A673 (cell line): ENCODE measurements at regions not wholly inside any gene's neighbourhood (a gene's known extent, or its start where the extent isn't known, plus 50 kb on each side); places are given as distances from the start of the nearest gene placed in this dataset.

Source experiments
- BruUV-seq: library from RNA; stranded (reverse); fragments of 400-500 nt; replicated peaks from 2 replicates; lab custom pipeline; 2021; lab: Mats Ljungman, UMichigan
- CTCF ChIA-PET: fragments of 300-600 bp; sonication (Branson Sonifier 250); formaldehyde crosslinking; loops from one replicate; lab custom pipeline; 2022; ENCODE audit warnings: antibody characterized with exemption; lab: Charles Lee
- POLR2A ChIA-PET: fragments of 300-600 bp; sonication (Branson Sonifier 250); formaldehyde crosslinking; loops from one replicate; lab custom pipeline; 2022; ENCODE audit warnings: antibody characterized with exemption; ENCODE audit not compliant: low non-redundant PET; lab: Charles Lee
- DNase-seq: peaks from one replicate; pipeline ENCODE4 v3.0.0-alpha.2; 2015; ENCODE audit warnings: low spot score
- H3K27ac ChIP-seq: fragments of 200-600 bp; sonication (generic); 2 replicates; pipeline ENCODE4 v1.5.1; 2016; ENCODE audit warnings: mixed run types, low read depth, mild to moderate bottlenecking, mixed read lengths, antibody characterized with exemption, low read length; ENCODE audit not compliant: poor library complexity, severe bottlenecking
- H3K27me3 ChIP-seq: fragments of 200-600 bp; sonication (generic); replicated peaks from 2 replicates; pipeline ENCODE4 v1.6.1; 2017; ENCODE audit warnings: mixed run types, low read depth, mild to moderate bottlenecking, mixed read lengths, antibody characterized with exemption, low read length; ENCODE audit not compliant: insufficient read depth, poor library complexity
- H3K36me3 ChIP-seq: fragments of 200-600 bp; sonication (generic); 2 replicates; pipeline ENCODE4 v1.6.1; 2016; ENCODE audit warnings: mixed run types, mild to moderate bottlenecking, mixed read lengths, antibody characterized with exemption, low read length; ENCODE audit not compliant: insufficient read depth, poor library complexity, severe bottlenecking
- H3K4me1 ChIP-seq: fragments of 200-600 bp; sonication (generic); 2 replicates; pipeline ENCODE4 v1.6.1; 2017; ENCODE audit warnings: mixed run types, mild to moderate bottlenecking, mixed read lengths, antibody characterized with exemption, low read length; ENCODE audit not compliant: insufficient read depth, poor library complexity, severe bottlenecking
- H3K4me3 ChIP-seq: fragments of 200-600 bp; sonication (generic); 2 replicates; pipeline ENCODE4 v1.5.1; 2016; ENCODE audit warnings: low read depth, mixed run types, mild to moderate bottlenecking, mixed read lengths, low read length; ENCODE audit not compliant: poor library complexity, severe bottlenecking
- H3K9me3 ChIP-seq: fragments of 200-600 bp; sonication (generic); 2 replicates; pipeline ENCODE4 v1.6.1; 2016; ENCODE audit warnings: mixed run types, low read depth, mild to moderate bottlenecking, mixed read lengths, antibody characterized with exemption, low read length; ENCODE audit not compliant: poor library complexity, severe bottlenecking
- EZH2 ChIP-seq: fragments of 200-600 bp; sonication (generic); IDR thresholded peaks from 2 replicates; pipeline ENCODE4 v1.6.1; 2017; ENCODE audit warnings: borderline replicate concordance, low read depth, mild to moderate bottlenecking, mixed read lengths, antibody characterized with exemption, low read length; ENCODE audit not compliant: poor library complexity, severe bottlenecking
- intact Hi-C: fragments of 100-400 bp; cut with micrococcal nuclease; formaldehyde crosslinking; loops from one replicate; pipeline ENCODE4 v1.10.0; 2022; ENCODE audit not compliant: unreplicated experiment
- TF ChIP-seq, protein P1 (sequence below): fragments of 300-800, 200-600 bp; sonication (generic); conservative IDR thresholded peaks from 2 replicates; pipeline ENCODE4 v1.5.1; 2017; ENCODE audit warnings: low read depth, mild to moderate bottlenecking, antibody characterized with exemption, low read length, moderate library complexity, mixed read lengths

DNA sequence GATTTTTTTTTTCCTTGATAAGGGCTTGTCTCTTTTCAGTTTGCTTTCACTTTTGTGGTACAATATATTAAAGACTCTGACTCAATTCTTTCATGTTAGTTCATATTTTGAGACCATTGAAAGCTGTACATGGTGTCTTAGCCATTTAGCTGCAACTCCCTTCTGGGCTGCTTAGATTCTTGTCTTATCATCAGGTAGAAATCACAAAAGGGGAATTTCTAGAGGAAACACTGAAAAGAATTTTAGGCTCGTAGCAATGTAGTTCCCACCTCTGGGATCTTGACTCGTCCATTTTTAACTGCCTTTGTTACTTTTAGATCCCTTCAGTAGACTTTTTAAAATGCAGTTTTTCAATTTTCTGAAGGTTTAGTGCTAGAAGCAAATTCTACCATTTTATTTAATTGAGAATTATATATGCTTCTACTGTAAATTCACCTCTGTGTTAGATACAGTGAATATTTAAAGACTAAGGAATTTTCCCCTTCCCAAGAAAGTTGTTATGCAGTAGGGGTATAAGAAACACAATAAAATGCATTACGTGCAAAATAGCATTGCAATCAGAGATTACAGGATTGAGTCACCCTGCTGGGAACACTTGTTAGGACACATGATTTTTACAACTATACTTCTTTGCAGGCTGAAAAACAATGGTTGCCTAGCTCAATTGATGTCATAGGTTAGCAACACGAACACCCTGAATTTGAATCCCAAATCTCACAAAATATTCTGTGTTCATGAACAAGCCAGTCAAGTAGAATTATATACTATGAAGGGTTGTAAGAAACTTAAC, 772.7 kb downstream of the PDCD6IP start:
- POLR2A ChIA-PET, result no interaction called here
- Histone ChIP-seq H3K4me3 (no peak overlapping the region), H3K9me3 (no peaks in the 10 kb centered on the region), H3K4me1 (peaks cover 9% of the 10 kb centered on the region), H3K27ac (no peak overlapping the region), H3K27me3 (no peaks in the 10 kb centered on the region), H3K36me3 (no peaks in the 10 kb centered on the region)
- intact Hi-C loops, result no loop called here
- DNase-seq, result peak; percentile 46
- no TSS peak for BruUV-seq
- TF ChIP-seq, protein P1, sequence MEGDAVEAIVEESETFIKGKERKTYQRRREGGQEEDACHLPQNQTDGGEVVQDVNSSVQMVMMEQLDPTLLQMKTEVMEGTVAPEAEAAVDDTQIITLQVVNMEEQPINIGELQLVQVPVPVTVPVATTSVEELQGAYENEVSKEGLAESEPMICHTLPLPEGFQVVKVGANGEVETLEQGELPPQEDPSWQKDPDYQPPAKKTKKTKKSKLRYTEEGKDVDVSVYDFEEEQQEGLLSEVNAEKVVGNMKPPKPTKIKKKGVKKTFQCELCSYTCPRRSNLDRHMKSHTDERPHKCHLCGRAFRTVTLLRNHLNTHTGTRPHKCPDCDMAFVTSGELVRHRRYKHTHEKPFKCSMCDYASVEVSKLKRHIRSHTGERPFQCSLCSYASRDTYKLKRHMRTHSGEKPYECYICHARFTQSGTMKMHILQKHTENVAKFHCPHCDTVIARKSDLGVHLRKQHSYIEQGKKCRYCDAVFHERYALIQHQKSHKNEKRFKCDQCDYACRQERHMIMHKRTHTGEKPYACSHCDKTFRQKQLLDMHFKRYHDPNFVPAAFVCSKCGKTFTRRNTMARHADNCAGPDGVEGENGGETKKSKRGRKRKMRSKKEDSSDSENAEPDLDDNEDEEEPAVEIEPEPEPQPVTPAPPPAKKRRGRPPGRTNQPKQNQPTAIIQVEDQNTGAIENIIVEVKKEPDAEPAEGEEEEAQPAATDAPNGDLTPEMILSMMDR, result no peak
- TF ChIP-seq EZH2, result no peak
- CTCF ChIA-PET, result no interaction called here

DNA sequence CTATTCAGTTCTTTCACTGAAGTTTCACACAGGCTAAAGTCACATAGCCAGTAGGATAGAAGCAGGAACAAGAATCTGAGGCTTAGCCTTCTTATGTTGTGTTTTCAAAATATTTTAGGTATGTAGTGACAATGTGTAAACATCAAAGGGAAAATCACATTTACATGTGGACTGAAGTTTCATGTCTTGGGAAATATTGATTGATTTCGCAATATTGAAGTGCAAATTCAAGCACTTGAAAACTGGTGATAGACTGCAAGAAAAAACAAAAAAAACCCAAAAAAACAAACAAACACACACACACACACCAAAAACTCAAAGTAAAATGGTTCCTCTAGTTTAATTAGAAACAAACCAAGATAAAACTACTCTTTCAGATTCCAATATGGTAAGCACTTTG, 773.3 kb downstream of the PDCD6IP start:
- BruUV-seq, result no TSS peak
- POLR2A ChIA-PET, result no interaction called here
- DNase-seq, result no peak
- no peaks in the 10 kb centered on the region for H3K27me3 ChIP-seq
- H3K9me3 ChIP-seq, result no peaks in the 10 kb centered on the region
- CTCF ChIA-PET, result no interaction called here
- H3K27ac ChIP-seq, result no peak overlapping the region
- intact Hi-C loops, result no loop called here
- no peak for TF ChIP-seq EZH2
- TF ChIP-seq, protein P1, result no peak
- H3K4me1 ChIP-seq, result peaks cover 9% of the 10 kb centered on the region
- no peak overlapping the region for H3K4me3 ChIP-seq
- H3K36me3 ChIP-seq, result no peaks in the 10 kb centered on the region

DNA sequence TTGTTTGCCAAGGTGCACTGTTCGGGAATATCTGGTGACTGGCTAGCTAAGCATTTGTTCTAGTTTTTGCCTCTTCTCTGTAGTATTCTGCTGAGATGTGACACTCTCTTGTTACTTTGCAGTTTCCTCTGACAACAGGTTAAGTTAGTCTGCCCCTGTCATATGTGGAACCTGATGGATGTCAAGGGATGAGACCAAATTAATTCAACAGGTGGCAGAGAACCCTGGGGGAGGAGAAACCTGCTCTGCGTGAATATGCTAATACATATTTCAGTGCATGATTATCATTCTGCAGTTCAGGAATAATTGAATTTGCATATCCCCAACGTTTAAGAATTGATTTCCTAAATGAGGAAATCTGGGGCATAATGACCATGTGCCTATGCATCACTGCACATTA, 777.3 kb downstream of the PDCD6IP start:
- intact Hi-C loops, result no loop called here
- Histone ChIP-seq H3K27me3 (no peaks in the 10 kb centered on the region), H3K9me3 (no peaks in the 10 kb centered on the region), H3K4me3 (no peak overlapping the region), H3K36me3 (no peaks in the 10 kb centered on the region), H3K4me1 (peaks cover 9% of the 10 kb centered on the region), H3K27ac (no peak overlapping the region)
- no peak for TF ChIP-seq EZH2
- TF ChIP-seq, protein P1, result no peak
- ChIA-PET POLR2A (no interaction called here), CTCF (no interaction called here)
- DNase-seq, result no peak
- no TSS peak for BruUV-seq
